Tibial nerve (tissue), 3 donors: ENCODE measurements at regions not wholly inside any gene's neighbourhood (a gene's known extent, or its start where the extent isn't known, plus 50 kb on each side); places are given as distances from the start of the nearest gene placed in this dataset.

Experiments
- CTCF ChIP-seq, 5 experiments: fragments of 200-600 bp in 3 of 5; fragments of 450-650 bp in 2 of 5; sonication (generic) in 3 of 5; IDR thresholded peaks; one replicate each; pipeline ENCODE4 v1.5.1; 2016 to 2019; ENCODE audit warnings: antibody characterized with exemption in 5 of 5, mild to moderate bottlenecking in 3 of 5, moderate library complexity in 2 of 5
- POLR2A ChIP-seq, 2 donors: fragments of 450-650 bp; IDR thresholded peaks; one replicate each; pipeline ENCODE4 v1.6.1; 2017; ENCODE audit warnings: antibody characterized with exemption in 2 of 2, mild to moderate bottlenecking in 2 of 2, moderate library complexity in 2 of 2

GRCh38 chr2:147147802-147148201, 697.0 kb upstream of the ACVR2A start:
- no peak for TF ChIP-seq CTCF (IDR thresholded peaks at IDR 0.05)
- no peak for TF ChIP-seq POLR2A (IDR thresholded peaks at IDR 0.05)
